ENCODE measurements at regions not wholly inside any gene's neighbourhood (a gene's known extent, or its start where the extent isn't known, plus 50 kb on each side); places are given as distances from the start of the nearest gene placed in this dataset.

- Mint-ChIP-seq H3K27ac (no peak overlapping the region), H3K4me3 (no peak overlapping the region), H3K9me3 (peaks cover 0 to 2% of the 10 kb centered on the region in 2 donors), H3K27me3 (ENCODE audit: low read depth in 2 of 2) (peaks cover 3 to 31% of the 10 kb centered on the region in 2 donors), H3K4me1 (peaks cover 1 to 5% of the 10 kb centered on the region in 2 donors), H3K36me3 (no peaks in the 10 kb centered on the region)
- intact Hi-C loops (cut with micrococcal nuclease), result no loop called here
- no CpG with 5 or more reads among the region's 1 CpG for WGBS (ENCODE audit: insufficient coverage)
- no peak overlapping the region for H3K27ac ChIP-seq (ENCODE audit: low read length)
- no peaks in the 10 kb centered on the region for H3K9me3 ChIP-seq (ENCODE audit: control insufficient read depth, insufficient read depth, low read length)
- H3K27me3 ChIP-seq (ENCODE audit: control insufficient read depth, insufficient read depth, low read length), result peaks cover 3% of the 10 kb centered on the region
- H3K4me3 ChIP-seq (ENCODE audit: low read length), result no peak overlapping the region
- H3K4me1 ChIP-seq (ENCODE audit: control insufficient read depth, insufficient read depth, low read length), result no peaks in the 10 kb centered on the region
- DNase-seq (no peak), ATAC-seq (no peak)
- H3K36me3 ChIP-seq (ENCODE audit: control insufficient read depth, insufficient read depth, low read length), result no peaks in the 10 kb centered on the region
- TF ChIP-seq, protein P1, sequence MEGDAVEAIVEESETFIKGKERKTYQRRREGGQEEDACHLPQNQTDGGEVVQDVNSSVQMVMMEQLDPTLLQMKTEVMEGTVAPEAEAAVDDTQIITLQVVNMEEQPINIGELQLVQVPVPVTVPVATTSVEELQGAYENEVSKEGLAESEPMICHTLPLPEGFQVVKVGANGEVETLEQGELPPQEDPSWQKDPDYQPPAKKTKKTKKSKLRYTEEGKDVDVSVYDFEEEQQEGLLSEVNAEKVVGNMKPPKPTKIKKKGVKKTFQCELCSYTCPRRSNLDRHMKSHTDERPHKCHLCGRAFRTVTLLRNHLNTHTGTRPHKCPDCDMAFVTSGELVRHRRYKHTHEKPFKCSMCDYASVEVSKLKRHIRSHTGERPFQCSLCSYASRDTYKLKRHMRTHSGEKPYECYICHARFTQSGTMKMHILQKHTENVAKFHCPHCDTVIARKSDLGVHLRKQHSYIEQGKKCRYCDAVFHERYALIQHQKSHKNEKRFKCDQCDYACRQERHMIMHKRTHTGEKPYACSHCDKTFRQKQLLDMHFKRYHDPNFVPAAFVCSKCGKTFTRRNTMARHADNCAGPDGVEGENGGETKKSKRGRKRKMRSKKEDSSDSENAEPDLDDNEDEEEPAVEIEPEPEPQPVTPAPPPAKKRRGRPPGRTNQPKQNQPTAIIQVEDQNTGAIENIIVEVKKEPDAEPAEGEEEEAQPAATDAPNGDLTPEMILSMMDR (IDR thresholded peaks at IDR 0.05), result no peak
Measured at GRCh38 chr2:215672406-215672805, 236.5 kb upstream of the FN1 start.

DNA sequence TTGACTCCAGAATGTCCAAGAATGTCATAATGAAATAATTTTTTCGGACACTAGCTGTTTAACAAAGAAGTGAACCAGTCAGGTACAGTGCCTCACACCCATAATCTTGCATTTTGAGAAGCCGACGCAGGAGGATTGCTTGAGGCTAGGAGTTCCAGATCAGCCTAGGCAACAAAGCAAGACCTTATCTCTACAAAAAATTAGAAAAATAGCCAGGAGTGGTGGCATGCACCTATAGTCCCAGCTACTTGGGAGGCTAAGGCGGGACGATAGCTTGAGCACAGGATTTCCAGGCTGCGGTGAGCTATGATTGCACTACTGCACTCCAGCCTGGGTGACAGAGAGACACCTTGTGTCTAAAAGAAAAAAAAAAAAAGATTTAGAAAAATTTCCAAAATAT is 235.8 kb upstream of the FN1 start:
- H3K4me3 Mint-ChIP-seq, result no peak overlapping the region
- Histone ChIP-seq H3K9me3 (ENCODE audit: control insufficient read depth, insufficient read depth, low read length) (no peaks in the 10 kb centered on the region), H3K36me3 (ENCODE audit: control insufficient read depth, insufficient read depth, low read length) (no peaks in the 10 kb centered on the region), H3K4me1 (ENCODE audit: control insufficient read depth, insufficient read depth, low read length) (no peaks in the 10 kb centered on the region), H3K27me3 (ENCODE audit: control insufficient read depth, insufficient read depth, low read length) (peaks cover 3% of the 10 kb centered on the region), H3K4me3 (ENCODE audit: low read length) (no peak overlapping the region), H3K27ac (ENCODE audit: low read length) (no peak overlapping the region)
- DNase-seq, result no peak
- peaks cover 5 to 31% of the 10 kb centered on the region in 2 donors for H3K27me3 Mint-ChIP-seq (ENCODE audit: low read depth in 2 of 2)
- TF ChIP-seq, protein P1 (IDR thresholded peaks at IDR 0.05), result no peak
- intact Hi-C loops (cut with micrococcal nuclease), result no loop called here
- H3K27ac Mint-ChIP-seq, result no peak overlapping the region
- WGBS (ENCODE audit: insufficient coverage), result 92% methylated on average over 6 of the region's 6 CpGs
- no peaks in the 10 kb centered on the region for H3K4me1 Mint-ChIP-seq
- no peaks in the 10 kb centered on the region for H3K36me3 Mint-ChIP-seq
- no peak for ATAC-seq
- H3K9me3 Mint-ChIP-seq, result peaks cover 0 to 2% of the 10 kb centered on the region in 2 donors

DNA sequence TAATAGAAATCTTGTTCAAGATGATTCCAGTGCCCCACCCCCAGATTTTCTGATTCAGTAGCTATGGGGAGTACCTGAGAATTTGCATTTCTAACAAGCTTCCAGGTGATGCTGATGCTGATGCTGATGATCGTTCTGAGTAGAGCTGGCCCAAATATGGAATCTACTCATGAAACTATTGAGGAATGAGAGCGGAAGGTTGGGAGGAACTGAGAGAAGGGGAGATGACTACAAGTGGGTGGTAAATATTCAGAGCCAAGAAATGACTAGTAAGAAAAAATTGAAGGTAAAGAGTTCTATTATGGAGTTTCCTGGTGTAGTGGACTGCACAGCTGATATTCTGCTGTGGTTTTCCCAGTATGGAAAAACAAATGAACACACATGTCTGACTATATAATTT is 235.4 kb upstream of the FN1 start:
- Histone ChIP-seq H3K4me1 (ENCODE audit: control insufficient read depth, insufficient read depth, low read length) (no peaks in the 10 kb centered on the region), H3K4me3 (ENCODE audit: low read length) (no peak overlapping the region), H3K27me3 (ENCODE audit: control insufficient read depth, insufficient read depth, low read length) (peaks cover 2% of the 10 kb centered on the region), H3K27ac (ENCODE audit: low read length) (no peak overlapping the region), H3K9me3 (ENCODE audit: control insufficient read depth, insufficient read depth, low read length) (no peaks in the 10 kb centered on the region), H3K36me3 (ENCODE audit: control insufficient read depth, insufficient read depth, low read length) (no peaks in the 10 kb centered on the region)
- Mint-ChIP-seq H3K27me3 (ENCODE audit: low read depth in 2 of 2) (peaks cover 5 to 27% of the 10 kb centered on the region in 2 donors), H3K4me3 (no peak overlapping the region), H3K4me1 (no peaks in the 10 kb centered on the region), H3K36me3 (no peaks in the 10 kb centered on the region), H3K9me3 (peaks cover 0 to 2% of the 10 kb centered on the region in 2 donors), H3K27ac (no peak overlapping the region)
- DNase-seq, result no peak
- TF ChIP-seq, protein P1 (IDR thresholded peaks at IDR 0.05), result no peak
- intact Hi-C loops (cut with micrococcal nuclease), result no loop called here
- ATAC-seq, result no peak
- 91% methylated on average over 2 of the region's 2 CpGs for WGBS (ENCODE audit: insufficient coverage)

DNA sequence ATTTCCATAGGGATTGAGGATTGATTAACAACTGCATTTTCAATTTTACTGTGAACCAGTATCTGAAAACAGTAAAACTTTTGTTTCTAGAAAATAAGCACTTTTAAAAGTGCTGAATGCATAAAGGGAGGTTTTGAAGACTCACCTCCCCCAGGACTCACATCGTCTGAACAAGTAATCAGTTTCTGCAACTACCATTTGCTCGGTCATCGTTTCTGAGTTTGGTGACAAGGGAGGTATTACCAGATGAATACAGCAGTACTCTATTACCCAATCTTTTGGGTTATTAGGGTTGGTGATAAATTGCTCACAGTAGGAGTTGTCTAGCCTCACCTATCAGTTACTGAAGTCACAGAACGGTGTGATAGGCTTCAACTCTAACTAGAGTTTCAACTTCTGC is 234.5 kb upstream of the FN1 start:
- Mint-ChIP-seq H3K4me1 (no peaks in the 10 kb centered on the region), H3K4me3 (no peak overlapping the region), H3K27ac (no peak overlapping the region), H3K36me3 (no peaks in the 10 kb centered on the region), H3K27me3 (ENCODE audit: low read depth in 2 of 2) (peaks cover 5 to 26% of the 10 kb centered on the region in 2 donors), H3K9me3 (peaks cover 0 to 2% of the 10 kb centered on the region in 2 donors)
- no peaks in the 10 kb centered on the region for H3K9me3 ChIP-seq (ENCODE audit: control insufficient read depth, insufficient read depth, low read length)
- intact Hi-C loops (cut with micrococcal nuclease), result no loop called here
- no peak overlapping the region for H3K27ac ChIP-seq (ENCODE audit: low read length)
- 95% methylated on average over 1 of the region's 4 CpGs for WGBS (ENCODE audit: insufficient coverage)
- no peak overlapping the region for H3K4me3 ChIP-seq (ENCODE audit: low read length)
- TF ChIP-seq, protein P1 (IDR thresholded peaks at IDR 0.05), result no peak
- no peak for ATAC-seq
- no peak for DNase-seq
- H3K27me3 ChIP-seq (ENCODE audit: control insufficient read depth, insufficient read depth, low read length), result no peaks in the 10 kb centered on the region
- H3K4me1 ChIP-seq (ENCODE audit: control insufficient read depth, insufficient read depth, low read length), result no peaks in the 10 kb centered on the region
- H3K36me3 ChIP-seq (ENCODE audit: control insufficient read depth, insufficient read depth, low read length), result no peaks in the 10 kb centered on the region

Data from natural killer cell (primary cell).